Calu3 (cell line): ENCODE measurements at regions not wholly inside any gene's neighbourhood (a gene's known extent, or its start where the extent isn't known, plus 50 kb on each side); places are given as distances from the start of the nearest gene placed in this dataset.
A peak's percentile ranks its signal among the peaks of the same experiment; 100 is the strongest.
"Not testable (repeated sequence)": the region's sequence is repeated elsewhere in the genome, so short reads cannot be mapped to it uniquely, and the experiment has no call there.

Experiments
- BruUV-seq: library from RNA; stranded (reverse); fragments of 400-500 nt; replicated peaks from 2 replicates; lab custom pipeline; 2021; lab: Mats Ljungman, UMichigan
- CTCF ChIA-PET: fragments of 300-600 bp; sonication (Branson Sonifier 250); formaldehyde crosslinking; loops from one replicate; lab custom pipeline; 2022; ENCODE audit warnings: antibody characterized with exemption; lab: Charles Lee
- DNase-seq: peaks from one replicate; pipeline ENCODE4 v3.0.0; 2022
- H3K27ac Mint-ChIP-seq: one replicate; pipeline ENCODE4 v1.8.0; 2022; ENCODE audit warnings: mixed read lengths; ENCODE audit not compliant: unreplicated experiment
- H3K27me3 Mint-ChIP-seq: one replicate; pipeline ENCODE4 v1.8.0; 2022; ENCODE audit warnings: mixed read lengths; ENCODE audit not compliant: unreplicated experiment
- H3K36me3 Mint-ChIP-seq: one replicate; pipeline ENCODE4 v1.8.0; 2022; ENCODE audit warnings: mild to moderate bottlenecking, moderate library complexity, mixed read lengths; ENCODE audit not compliant: insufficient read depth, unreplicated experiment
- H3K4me1 Mint-ChIP-seq: one replicate; pipeline ENCODE4 v1.8.0; 2022; ENCODE audit warnings: mild to moderate bottlenecking, low read depth, mixed read lengths; ENCODE audit not compliant: unreplicated experiment
- H3K4me3 Mint-ChIP-seq: one replicate; pipeline ENCODE4 v1.8.0; 2022; ENCODE audit warnings: mild to moderate bottlenecking, low read depth, moderate library complexity, mixed read lengths; ENCODE audit not compliant: unreplicated experiment
- H3K9me3 Mint-ChIP-seq: one replicate; pipeline ENCODE4 v1.8.0; 2022; ENCODE audit warnings: low read depth, mixed read lengths; ENCODE audit not compliant: unreplicated experiment
- intact Hi-C: fragments of 100-400 bp; cut with micrococcal nuclease; formaldehyde crosslinking; loops from one replicate; pipeline ENCODE4 v1.10.0; 2022; ENCODE audit not compliant: unreplicated experiment
- TF ChIP-seq, protein P1 (sequence below): fragments of 200-600 bp; IDR thresholded peaks from one replicate; pipeline ENCODE4 v1.8.0; 2022; ENCODE audit warnings: antibody characterized with exemption; ENCODE audit not compliant: unreplicated experiment

- CTCF ChIA-PET: interaction anchor here (0.6 to 1.2 kb wide), 7 partner anchors 10 to 332 kb away, joined by 3 to 5 read pairs (median 3); no protein-coding TSS in a partner anchor
- H3K9me3 Mint-ChIP-seq: no peaks in the 10 kb centered on the region
- H3K4me1 Mint-ChIP-seq: no peaks in the 10 kb centered on the region
- intact Hi-C loops: loop anchor here (1.0 to 5.0 kb wide), 3 partner anchors 167 to 218 kb away; no protein-coding TSS in a partner anchor
- H3K4me3 Mint-ChIP-seq: no peak overlapping the region
- BruUV-seq: no TSS peak
- H3K36me3 Mint-ChIP-seq: no peaks in the 10 kb centered on the region
- TF ChIP-seq, protein P1, sequence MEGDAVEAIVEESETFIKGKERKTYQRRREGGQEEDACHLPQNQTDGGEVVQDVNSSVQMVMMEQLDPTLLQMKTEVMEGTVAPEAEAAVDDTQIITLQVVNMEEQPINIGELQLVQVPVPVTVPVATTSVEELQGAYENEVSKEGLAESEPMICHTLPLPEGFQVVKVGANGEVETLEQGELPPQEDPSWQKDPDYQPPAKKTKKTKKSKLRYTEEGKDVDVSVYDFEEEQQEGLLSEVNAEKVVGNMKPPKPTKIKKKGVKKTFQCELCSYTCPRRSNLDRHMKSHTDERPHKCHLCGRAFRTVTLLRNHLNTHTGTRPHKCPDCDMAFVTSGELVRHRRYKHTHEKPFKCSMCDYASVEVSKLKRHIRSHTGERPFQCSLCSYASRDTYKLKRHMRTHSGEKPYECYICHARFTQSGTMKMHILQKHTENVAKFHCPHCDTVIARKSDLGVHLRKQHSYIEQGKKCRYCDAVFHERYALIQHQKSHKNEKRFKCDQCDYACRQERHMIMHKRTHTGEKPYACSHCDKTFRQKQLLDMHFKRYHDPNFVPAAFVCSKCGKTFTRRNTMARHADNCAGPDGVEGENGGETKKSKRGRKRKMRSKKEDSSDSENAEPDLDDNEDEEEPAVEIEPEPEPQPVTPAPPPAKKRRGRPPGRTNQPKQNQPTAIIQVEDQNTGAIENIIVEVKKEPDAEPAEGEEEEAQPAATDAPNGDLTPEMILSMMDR: peak; percentile 59
- DNase-seq: peak; percentile 59
- peaks cover 89% of the 10 kb centered on the region for H3K27me3 Mint-ChIP-seq
- H3K27ac Mint-ChIP-seq: no peak overlapping the region
Observed at GRCh38 chr14:95774265-95775160, 60.6 kb upstream of the TCL1A start.

GRCh38 chr14:95770777-95771176 lies 56.9 kb upstream of the TCL1A start:
- TF ChIP-seq, protein P1: no peak
- no TSS peak for BruUV-seq
- H3K4me1 Mint-ChIP-seq: no peaks in the 10 kb centered on the region
- intact Hi-C loops: loop anchor here (5.0 kb wide), 2 partner anchors 163 to 222 kb away; no protein-coding TSS in a partner anchor
- no peak overlapping the region for H3K27ac Mint-ChIP-seq
- H3K27me3 Mint-ChIP-seq: peaks cover 92% of the 10 kb centered on the region
- DNase-seq: peak; percentile 10
- CTCF ChIA-PET: no interaction called here
- no peaks in the 10 kb centered on the region for H3K9me3 Mint-ChIP-seq
- no peak overlapping the region for H3K4me3 Mint-ChIP-seq
- H3K36me3 Mint-ChIP-seq: no peaks in the 10 kb centered on the region

DNA sequence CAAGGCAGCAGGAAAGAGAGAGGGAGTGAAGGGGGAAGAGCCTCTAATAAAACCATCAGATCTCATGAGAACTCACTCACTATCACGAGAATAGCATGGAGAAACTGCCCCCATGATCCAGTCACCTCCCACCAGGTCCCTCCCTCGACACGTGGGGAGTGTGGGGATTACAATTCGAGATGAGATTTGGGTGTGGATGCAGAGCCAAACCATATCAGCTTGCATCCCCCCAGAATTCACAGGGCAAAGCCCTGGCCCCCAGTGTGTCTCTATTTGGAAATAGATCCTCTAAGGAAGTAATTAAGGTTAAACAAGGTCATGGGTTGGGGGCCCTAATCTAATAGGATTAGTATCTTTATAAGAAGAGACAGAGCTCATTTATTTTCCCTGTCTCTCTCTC lies 56.1 kb upstream of the TCL1A start:
- no TSS peak for BruUV-seq
- no peaks in the 10 kb centered on the region for H3K36me3 Mint-ChIP-seq
- intact Hi-C loops: loop anchor here (5.0 kb wide), 2 partner anchors 163 to 222 kb away; no protein-coding TSS in a partner anchor

DNA sequence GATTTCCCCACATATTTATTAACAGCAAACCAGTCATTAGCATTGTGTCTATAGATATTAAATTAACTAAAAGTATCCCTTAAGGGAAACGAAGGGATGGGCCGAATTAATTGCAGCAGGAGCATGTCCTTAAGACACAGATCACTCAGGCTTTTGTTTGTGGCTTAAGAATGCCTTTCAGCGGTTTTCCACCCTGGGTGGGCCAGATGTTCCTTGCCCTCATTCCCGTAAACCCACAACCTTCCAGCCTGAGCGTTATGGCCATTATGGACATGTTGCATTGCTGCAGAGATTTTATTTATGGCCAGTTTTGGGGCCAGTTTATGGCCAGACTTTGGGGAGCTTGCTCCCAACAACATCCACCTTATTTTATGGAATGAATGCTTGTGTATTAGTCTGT lies 55.5 kb upstream of the TCL1A start:
- H3K4me3 Mint-ChIP-seq, CTCF ChIA-PET, H3K27ac Mint-ChIP-seq, intact Hi-C loops, BruUV-seq, H3K4me1 Mint-ChIP-seq, H3K9me3 Mint-ChIP-seq, H3K36me3 Mint-ChIP-seq, DNase-seq: not testable (repeated sequence)
- peaks cover 89% of the 10 kb centered on the region for H3K27me3 Mint-ChIP-seq

More for the DNA sequence above, 56.1 kb upstream of the TCL1A start:
- Mint-ChIP-seq H3K4me1 (no peaks in the 10 kb centered on the region), H3K27me3 (peaks cover 90% of the 10 kb centered on the region), H3K27ac (no peak overlapping the region), H3K4me3 (no peak overlapping the region), H3K9me3 (no peaks in the 10 kb centered on the region)
- CTCF ChIA-PET: interaction anchor here (0.6 kb wide), 1 partner anchor 10 kb away, joined by 4 read pairs; no protein-coding TSS in a partner anchor
- TF ChIP-seq, protein P1: no peak
- no peak for DNase-seq
